Ishikawa (cell line): ENCODE measurements at regions not wholly inside any gene's neighbourhood (a gene's known extent, or its start where the extent isn't known, plus 50 kb on each side); places are given as distances from the start of the nearest gene placed in this dataset.

Experiments
- CEBPB ChIP-seq: IDR thresholded peaks from 2 replicates; pipeline ENCODE4 v1.6.1; 2012
- CREB1 ChIP-seq: IDR thresholded peaks from 2 replicates; pipeline ENCODE4 v1.6.1; 2012; ENCODE audit warnings: low read depth
- EGR1 ChIP-seq: IDR thresholded peaks from 2 replicates; pipeline ENCODE4 v1.6.1; 2012
- EP300 ChIP-seq: IDR thresholded peaks from 2 replicates; pipeline ENCODE4 v1.6.1; 2012; ENCODE audit warnings: borderline replicate concordance
- FOXM1 ChIP-seq: IDR thresholded peaks from 2 replicates; pipeline ENCODE4 v1.6.1; 2012; ENCODE audit warnings: low read depth, borderline replicate concordance
- NFIC ChIP-seq: IDR thresholded peaks from 2 replicates; pipeline ENCODE4 v1.6.1; 2012
- RAD21 ChIP-seq: IDR thresholded peaks from 2 replicates; pipeline ENCODE4 v1.6.1; 2012; ENCODE audit warnings: low read depth
- TAF1 ChIP-seq: IDR thresholded peaks from 2 replicates; pipeline ENCODE4 v1.6.1; 2012; ENCODE audit warnings: low read depth, mild to moderate bottlenecking
- TCF12 ChIP-seq: IDR thresholded peaks from 2 replicates; pipeline ENCODE4 v1.6.1; 2012; ENCODE audit warnings: low read depth
- TEAD4 ChIP-seq: IDR thresholded peaks from 2 replicates; pipeline ENCODE4 v1.6.1; 2012
- YY1 ChIP-seq: IDR thresholded peaks from 2 replicates; pipeline ENCODE4 v1.6.1; 2012; ENCODE audit warnings: low read depth
- ZBTB7A ChIP-seq: IDR thresholded peaks from 2 replicates; pipeline ENCODE4 v1.6.1; 2012; ENCODE audit warnings: low read depth
- TF ChIP-seq, protein P1 (sequence below): IDR thresholded peaks from 2 replicates; pipeline ENCODE4 v1.6.1; 2012
- TF ChIP-seq, protein P2 (sequence below): IDR thresholded peaks from 2 replicates; pipeline ENCODE4 v1.6.1; 2012
- TF ChIP-seq, protein P3 (sequence below): IDR thresholded peaks from 2 replicates; pipeline ENCODE4 v1.6.1; 2012; ENCODE audit warnings: low read depth, mild to moderate bottlenecking

DNA sequence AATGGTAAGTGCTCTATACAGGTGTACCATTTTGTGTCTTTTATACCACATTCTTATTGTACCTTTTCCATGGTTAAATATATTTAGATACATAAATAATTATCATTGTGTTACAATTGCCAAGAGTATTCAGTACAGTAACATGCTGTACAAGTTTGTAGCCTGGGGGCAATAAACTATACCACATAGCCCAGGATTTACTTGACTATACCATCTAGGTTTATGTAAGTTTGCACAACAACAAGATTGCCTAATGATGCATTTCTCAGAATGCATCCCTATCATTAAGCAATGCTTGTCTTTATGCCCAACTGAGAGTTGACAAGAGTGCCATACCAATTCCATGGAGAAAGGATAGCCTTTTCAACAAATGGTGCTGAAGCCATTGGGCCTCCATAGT, 136.7 kb upstream of the PJA2 start:
- TF ChIP-seq TCF12, result no peak
- no peak for TF ChIP-seq NFIC
- TF ChIP-seq RAD21, result no peak
- TF ChIP-seq CEBPB, result no peak
- TF ChIP-seq, protein P1, sequence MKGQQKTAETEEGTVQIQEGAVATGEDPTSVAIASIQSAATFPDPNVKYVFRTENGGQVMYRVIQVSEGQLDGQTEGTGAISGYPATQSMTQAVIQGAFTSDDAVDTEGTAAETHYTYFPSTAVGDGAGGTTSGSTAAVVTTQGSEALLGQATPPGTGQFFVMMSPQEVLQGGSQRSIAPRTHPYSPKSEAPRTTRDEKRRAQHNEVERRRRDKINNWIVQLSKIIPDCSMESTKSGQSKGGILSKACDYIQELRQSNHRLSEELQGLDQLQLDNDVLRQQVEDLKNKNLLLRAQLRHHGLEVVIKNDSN, result no peak

DNA sequence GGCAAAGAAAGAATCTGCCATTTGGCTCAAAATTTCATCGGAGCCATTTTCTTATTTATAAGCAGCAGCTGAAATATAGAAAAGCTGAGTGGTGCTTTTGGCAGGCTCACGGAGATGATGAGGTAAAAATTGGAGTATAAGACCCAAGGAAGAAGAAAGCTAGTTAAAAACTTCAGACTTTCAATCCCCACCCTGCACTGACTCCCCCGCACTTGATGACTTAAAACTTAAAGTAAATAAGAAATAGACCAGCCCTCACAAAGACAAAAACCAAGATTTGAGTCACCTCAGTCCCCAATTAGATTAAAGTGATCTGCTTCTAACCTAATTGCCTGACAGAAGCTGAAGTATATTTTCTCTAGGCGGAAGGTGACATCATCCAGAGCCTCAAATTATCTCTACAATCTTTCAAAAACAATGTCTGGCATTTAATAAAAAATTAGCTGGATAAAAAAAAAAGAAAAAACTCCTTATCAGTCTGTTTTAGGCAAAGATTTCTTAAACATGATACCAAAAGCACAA, 124.0 kb upstream of the PJA2 start:
- TF ChIP-seq CREB1 (no peak), EGR1 (no peak), YY1 (no peak), RAD21 (no peak), FOXM1 (no peak), TAF1 (no peak), EP300 (no peak), TCF12 (no peak), TEAD4 (no peak), ZBTB7A (no peak), CEBPB (no peak), NFIC (no peak)
- TF ChIP-seq, protein P2, sequence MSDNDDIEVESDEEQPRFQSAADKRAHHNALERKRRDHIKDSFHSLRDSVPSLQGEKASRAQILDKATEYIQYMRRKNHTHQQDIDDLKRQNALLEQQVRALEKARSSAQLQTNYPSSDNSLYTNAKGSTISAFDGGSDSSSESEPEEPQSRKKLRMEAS, result no peak
- TF ChIP-seq, protein P1, result no peak
- TF ChIP-seq, protein P3, sequence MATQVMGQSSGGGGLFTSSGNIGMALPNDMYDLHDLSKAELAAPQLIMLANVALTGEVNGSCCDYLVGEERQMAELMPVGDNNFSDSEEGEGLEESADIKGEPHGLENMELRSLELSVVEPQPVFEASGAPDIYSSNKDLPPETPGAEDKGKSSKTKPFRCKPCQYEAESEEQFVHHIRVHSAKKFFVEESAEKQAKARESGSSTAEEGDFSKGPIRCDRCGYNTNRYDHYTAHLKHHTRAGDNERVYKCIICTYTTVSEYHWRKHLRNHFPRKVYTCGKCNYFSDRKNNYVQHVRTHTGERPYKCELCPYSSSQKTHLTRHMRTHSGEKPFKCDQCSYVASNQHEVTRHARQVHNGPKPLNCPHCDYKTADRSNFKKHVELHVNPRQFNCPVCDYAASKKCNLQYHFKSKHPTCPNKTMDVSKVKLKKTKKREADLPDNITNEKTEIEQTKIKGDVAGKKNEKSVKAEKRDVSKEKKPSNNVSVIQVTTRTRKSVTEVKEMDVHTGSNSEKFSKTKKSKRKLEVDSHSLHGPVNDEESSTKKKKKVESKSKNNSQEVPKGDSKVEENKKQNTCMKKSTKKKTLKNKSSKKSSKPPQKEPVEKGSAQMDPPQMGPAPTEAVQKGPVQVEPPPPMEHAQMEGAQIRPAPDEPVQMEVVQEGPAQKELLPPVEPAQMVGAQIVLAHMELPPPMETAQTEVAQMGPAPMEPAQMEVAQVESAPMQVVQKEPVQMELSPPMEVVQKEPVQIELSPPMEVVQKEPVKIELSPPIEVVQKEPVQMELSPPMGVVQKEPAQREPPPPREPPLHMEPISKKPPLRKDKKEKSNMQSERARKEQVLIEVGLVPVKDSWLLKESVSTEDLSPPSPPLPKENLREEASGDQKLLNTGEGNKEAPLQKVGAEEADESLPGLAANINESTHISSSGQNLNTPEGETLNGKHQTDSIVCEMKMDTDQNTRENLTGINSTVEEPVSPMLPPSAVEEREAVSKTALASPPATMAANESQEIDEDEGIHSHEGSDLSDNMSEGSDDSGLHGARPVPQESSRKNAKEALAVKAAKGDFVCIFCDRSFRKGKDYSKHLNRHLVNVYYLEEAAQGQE, result no peak

DNA sequence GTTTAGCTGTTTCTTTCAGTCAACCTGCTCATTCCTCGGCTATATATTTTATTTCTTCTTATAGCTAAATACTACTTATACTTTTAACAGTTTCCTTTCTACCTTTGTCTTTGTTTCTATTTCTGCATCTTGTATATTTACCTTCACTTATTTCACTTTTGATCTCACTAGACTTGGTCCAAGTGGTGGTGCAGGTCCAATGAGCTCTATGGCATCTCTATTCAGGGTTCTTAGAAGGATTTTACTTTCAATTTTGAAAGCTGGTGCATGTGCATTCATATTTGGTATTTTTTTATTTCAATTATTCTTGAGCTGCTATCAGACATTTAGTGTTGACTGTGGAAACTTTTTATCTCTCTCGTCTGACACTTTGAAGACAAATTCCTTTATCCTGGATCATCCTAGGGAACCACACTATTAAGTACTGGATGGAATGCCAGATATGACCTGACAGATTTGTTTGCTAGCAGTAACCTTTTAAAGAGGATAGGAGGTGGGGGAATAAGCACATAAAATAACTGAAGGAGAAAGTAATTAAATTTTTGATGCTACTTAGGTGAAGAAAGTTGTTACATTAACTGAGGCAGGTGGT, 123.1 kb upstream of the PJA2 start:
- TF ChIP-seq CREB1 (no peak), RAD21 (no peak), EGR1 (no peak), EP300 (no peak), CEBPB (no peak)
- TF ChIP-seq, protein P3, result no peak
- TF ChIP-seq, protein P2, result no peak
- TF ChIP-seq, protein P1, result no peak

DNA sequence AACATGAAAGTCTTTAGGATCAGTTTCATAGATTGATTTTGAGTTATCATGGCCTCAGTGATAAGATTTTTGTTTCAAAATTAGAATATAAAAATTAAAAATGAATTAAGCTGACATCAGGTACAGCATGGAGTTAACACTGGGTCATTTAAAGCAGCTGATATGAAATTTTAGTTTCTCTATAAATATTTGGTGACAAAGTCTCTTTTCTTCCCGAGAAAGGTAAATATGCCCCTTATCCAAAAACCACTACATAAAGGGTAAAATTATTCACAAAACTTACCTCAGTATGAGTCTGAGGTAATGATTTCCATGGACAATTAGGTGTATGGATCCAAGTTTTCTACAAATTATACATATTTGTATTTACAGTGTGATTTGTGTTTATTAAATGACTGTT, 121.5 kb upstream of the PJA2 start:
- no peak for TF ChIP-seq EGR1
- TF ChIP-seq YY1, result no peak
- no peak for TF ChIP-seq FOXM1
- no peak for TF ChIP-seq TEAD4
- no peak for TF ChIP-seq CEBPB
- TF ChIP-seq, protein P3, result no peak
- TF ChIP-seq CREB1, result no peak
- no peak for TF ChIP-seq ZBTB7A
- TF ChIP-seq, protein P2, result no peak
- no peak for TF ChIP-seq TAF1
- TF ChIP-seq EP300, result no peak
- TF ChIP-seq TCF12, result no peak
- TF ChIP-seq NFIC, result no peak
- no peak for TF ChIP-seq RAD21
- TF ChIP-seq, protein P1, result no peak
